Islet precursor cell (in vitro differentiated cells): ENCODE measurements at regions not wholly inside any gene's neighbourhood (a gene's known extent, or its start where the extent isn't known, plus 50 kb on each side); places are given as distances from the start of the nearest gene placed in this dataset.
A peak's percentile ranks its signal among the peaks of the same experiment; 100 is the strongest.
"Not testable (repeated sequence)": the region's sequence is repeated elsewhere in the genome, so short reads cannot be mapped to it uniquely, and the experiment has no call there.

Experiments used
- DNase-seq: peaks from one replicate; pipeline ENCODE4 v3.0.0-alpha.2; 2018

DNA sequence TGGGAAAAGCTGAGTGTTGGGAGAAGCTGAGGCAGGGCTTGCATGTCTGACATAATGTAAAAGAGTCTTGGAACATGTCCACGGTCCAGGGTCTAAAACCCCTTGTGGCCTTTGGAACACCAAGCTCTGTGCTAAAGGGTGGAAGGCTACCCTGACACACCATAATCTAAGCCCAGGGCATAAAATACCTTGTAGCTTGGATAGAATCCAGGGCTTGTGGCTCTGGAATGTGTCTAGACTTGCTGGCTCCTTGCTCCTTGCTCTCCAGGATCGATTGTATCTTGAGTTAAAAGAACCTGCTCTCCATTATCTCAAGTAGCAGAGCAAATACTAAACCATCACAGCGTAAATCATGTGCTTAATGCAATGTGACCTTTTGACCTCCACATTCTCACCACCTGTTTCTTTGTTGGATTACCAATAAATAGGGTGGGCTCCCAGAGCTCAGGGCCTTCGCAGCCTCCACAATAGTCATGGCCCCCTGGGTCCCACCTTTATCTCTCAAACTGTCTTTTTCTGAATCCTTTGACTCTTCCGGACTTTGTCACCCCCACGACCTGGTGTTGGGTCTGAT, 232.6 kb upstream of the CHORDC1 start:
- peak; percentile 67 for DNase-seq

DNA sequence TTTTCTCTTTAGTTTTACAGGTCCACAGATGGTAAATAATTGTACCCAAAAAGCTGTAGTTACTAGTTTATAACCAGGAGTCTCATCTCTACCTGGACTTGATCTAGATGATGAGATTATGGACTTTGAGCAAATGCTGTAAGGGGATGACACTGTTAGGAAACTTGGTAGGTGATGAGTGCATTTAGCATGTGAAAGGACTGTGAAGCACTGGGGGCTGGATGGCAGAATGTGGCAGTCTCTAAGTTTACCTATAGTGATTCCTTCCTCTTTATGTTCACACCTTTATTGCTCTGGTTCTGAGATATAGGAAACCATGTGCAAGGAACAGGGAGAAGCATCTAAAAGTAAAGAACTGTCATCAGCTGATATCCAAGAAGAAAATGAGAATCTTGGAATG, 230.7 kb upstream of the CHORDC1 start:
- no peak for DNase-seq

DNA sequence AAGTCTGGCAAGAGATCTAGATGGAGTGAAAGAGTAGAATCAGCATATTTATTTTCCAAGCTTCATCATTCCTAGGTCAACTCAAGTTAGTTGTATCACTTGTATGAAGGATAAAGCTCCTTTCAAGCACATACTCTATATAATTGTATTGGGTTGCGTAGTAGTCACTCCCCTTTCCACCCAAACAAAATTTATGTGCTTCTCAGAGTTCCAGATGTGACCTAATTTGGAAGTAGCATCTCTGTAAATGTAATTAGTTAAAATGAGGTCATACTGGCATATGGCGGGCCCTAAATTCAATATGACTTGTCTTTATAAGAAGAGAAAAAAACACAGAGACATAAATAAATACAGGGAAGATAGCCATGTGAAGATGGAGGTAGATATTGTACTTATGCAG, 226.8 kb upstream of the CHORDC1 start:
- no peak for DNase-seq

DNA sequence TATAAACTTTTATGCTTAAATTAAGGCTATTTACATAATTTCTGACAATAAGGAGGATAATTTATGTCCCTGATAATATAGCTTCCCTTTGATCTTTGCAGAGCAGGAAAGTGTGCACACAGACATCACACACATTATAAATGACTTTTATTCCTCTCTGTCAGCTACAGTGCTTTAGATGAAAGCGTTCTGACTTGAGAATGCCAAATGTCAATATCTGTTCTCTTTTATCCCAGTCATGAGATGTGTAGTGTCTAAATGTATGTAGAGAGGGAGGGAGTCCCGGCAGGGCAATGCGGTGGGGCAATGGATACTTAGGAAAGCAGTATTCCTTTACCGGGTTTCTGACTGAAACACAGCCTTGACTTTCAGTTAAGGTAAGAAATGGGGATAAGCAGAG, 225.4 kb upstream of the CHORDC1 start:
- no peak for DNase-seq

DNA sequence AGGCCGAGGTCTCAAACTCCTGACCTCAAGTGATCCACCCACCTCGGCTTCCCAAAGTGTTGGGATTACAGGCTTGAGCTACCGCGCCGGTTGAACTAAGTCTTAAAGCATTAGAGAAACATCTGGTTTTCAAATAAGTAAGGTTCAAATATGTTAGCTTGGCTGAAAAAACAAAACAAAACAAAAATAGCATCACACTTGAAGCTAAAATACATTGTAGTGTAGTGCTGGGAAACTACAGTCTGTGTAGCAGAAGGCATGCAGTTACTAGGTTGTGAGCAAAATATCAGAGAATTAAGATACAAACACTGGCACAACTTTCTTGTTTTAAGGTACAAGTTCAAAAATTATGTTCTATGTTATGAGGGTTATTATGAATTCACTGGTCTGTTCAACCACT, 224.8 kb upstream of the CHORDC1 start:
- DNase-seq: no peak

DNA sequence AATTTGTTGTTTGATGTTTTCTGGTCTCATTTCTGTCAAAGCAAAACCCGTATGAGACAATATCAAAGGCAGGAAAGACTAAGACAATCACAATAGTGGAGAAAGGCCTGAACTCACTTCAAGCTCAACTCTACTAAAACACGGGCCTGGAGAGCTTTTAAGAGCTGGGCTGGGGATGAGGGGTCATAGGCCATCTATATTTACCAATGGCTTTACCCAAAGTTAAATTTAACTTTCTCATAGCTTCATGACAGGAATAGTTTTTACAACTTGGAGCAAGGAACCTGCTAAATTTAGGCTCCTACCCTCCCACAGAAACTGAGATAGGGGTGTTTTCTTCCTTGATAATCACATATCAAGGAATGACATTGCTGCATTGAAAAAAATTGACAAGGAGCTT, 223.4 kb upstream of the CHORDC1 start:
- no peak for DNase-seq

DNA sequence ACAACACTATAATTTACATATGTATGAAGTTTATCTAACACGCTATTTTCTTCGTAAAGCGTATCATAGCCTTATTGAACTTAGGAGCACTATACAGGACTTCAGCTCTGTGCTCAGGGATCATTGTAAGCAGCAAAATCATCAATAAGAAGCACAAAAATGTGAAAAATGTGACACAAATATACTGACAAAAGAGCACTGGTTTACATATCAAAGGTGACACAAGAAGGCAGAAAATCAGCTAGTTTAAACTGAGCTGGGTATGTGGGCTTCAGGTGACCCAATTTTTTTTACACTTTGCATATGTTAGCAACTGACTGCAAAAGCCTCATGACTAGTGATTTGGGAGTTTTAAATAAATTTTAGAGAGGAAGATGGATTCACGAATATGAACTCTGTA, 215.2 kb upstream of the CHORDC1 start:
- no peak for DNase-seq

DNA sequence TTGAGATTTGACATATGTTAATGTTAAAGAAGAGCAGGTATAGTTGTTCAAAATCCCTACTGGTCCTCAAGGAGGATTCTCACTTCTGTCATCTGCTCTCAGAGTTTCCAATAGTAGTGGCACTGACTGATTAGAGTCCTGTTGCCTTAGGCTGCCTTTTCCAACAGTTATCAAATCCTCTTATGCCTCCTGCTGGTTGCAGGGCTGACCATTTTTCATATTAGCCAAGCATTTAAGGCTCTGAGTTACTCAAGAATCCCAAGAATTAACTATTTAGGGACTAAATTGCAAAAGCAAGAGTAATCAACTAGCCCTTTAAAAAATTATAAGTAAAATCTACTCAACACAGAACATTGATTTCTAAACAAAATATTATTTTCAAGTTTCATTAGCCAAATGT, 212.0 kb upstream of the CHORDC1 start:
- peak; percentile 56 for DNase-seq

DNA sequence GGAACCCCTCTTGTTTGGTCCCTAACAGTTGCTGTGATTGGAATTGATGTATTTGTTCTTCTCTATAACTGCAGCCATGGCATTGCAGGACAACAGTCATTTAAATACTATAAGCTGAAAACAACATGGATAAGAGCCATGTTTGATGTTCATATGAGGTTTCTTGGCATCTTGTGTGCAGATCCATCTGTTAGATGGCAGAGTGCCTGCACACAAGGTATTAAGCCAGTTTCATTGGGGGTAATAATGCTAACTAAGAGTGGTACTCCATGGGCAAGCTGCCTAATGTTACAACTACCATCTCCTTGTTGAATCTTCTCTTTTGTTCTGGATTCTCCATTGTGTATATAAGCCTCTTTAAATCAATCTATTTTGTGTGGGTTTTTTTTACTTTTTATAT, 206.0 kb upstream of the CHORDC1 start:
- no peak for DNase-seq

DNA sequence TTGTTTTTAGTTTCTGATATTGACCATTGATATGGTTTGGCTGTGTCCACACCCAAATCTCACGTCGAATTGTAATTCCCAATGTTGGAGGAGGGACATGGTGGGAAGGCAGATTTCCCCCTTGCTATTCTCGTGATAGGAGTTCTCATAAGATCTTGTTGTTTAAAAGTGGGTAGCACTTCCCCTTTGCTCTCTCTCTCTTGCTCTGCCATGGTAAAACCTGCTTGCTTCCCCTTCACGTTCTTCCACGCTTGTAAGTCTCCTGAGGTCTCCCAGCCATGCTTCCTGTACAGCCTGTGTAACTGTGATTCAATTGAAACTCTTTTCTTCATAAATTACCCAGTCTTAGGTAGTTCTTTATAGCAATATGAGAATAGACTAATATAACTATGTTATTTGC, 203.6 kb upstream of the CHORDC1 start:
- DNase-seq: no peak

DNA sequence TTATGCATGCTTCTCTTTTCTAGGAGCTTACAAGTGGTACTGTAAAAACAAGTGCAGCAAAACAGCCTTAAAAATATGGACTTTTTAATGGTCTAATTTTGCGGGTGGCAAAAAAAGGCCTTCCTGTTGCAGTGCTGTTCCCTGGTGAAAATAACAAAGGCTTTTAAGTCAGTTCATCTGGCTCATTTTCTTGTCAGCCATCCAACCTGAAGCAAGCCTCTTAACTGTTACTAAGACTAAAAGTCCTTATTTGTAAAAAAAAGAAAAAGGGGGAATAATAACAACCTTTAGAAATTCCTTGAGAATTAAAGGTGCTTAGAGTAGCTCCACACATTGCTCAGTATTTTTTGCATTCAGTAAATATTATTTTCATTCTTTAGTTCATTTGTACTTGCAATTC, 200.5 kb upstream of the CHORDC1 start:
- DNase-seq: no peak

DNA sequence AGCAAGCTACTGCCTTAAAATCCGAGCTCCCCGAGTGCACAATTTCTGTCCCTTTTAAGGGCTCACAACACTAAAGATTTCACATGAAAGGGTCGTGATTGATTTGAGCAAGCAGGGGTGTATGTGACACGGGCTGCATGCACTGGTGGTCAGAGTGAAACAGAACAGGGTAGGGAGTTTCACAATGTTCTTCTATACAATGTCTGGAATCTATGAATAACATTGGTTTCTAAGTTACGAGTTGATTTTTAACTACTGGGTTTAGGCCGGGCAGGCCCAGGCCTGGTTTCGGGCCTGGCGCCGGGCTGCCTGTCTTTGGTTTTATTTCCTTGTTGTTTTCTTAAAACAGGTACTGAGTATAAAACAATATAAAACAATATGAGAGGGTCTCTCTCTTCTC, 199.9 kb upstream of the CHORDC1 start:
- not testable (repeated sequence) for DNase-seq

DNA sequence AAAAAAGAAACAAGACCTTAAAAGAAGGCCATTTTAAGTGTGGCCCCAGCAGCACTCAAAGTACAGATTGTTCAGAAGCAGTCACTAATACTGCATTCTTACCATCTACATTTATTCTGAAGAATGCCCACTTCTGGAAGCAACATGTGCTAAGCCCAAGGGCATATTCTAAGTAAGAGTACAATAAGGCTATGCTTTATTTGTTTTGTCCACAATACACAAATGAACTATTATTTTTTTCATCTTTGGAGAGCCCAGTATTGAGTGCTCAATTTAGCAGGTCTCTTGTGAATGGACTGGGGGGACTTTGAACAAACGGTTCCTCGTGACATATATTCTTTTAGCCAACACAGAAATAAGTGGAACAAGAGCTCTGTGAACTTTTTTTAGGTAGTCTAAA, 191.4 kb upstream of the CHORDC1 start:
- DNase-seq: no peak

DNA sequence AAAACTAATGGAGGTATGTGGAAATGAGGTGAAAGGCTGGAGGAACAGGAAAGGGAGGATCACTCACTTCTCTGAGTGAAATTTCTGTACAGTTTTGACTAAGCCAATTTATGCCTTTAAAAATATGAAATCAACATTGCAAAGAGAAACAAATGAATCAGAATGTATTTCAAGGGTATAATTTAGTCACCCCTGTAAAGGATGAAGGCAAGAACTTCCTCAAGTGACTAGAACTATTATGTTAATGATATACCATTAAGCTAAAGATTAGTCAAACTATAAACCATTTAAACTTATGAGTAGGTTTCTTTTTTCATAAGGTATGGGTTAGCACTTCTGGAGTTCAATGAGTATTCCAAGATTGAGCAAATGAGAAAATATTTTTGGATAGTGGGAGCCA, 184.5 kb upstream of the CHORDC1 start:
- DNase-seq: no peak

DNA sequence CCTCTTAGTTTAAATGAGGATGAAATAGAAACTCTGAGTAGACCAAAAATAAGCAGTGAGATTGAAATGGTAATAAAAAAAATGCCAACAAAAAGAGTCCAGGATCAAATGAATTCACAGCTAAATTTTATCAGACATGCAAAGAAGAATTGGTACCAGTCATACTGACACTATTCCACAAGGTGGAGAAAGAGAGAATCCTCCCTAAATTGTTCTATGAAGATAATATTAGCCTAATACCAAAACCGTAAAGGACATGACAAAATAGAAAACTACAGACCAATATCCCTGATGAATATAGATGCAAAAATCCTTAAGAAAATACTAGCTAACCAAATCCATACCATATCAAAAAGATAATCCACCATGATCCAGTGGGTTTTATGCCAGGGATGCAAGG, 169.8 kb upstream of the CHORDC1 start:
- DNase-seq: no peak

DNA sequence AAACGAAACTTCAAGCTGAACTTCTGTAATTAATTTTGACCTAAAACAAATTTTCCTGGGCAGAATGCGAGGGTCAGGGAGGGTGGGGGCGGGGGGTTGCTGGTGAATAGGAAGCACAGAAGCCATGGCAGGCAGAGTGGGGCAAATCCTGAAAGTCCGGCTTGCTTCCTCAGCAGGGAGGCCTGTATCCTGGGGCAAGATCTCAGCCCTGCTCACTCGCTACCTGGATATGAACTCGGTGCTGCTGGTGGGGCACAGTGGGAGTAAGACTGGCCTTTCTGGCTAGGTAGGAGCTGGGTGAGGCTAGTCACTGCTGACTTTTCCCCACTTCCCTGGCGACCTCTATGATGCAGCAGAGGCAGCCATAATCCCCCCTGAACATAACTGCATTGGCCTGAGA, 168.9 kb upstream of the CHORDC1 start:
- no peak for DNase-seq

DNA sequence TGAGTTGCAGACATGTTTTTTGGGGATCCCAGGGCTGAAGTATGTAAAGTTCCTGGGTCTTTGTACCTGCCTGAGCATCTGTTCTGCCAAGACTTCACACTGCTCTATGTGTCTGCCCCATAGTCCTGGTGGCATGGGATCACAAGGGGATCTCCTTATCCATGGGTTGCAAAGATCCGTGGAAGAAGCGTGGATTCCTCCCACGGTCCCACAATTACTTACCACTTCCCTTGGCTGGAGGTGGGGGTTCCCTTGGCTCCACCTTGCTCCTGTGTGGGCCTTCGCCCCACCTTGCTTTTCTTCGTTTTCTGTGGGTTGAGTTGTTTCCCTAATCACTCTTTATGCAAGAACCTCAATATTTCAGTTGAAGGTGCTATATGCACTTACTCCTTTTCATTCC, 157.4 kb upstream of the CHORDC1 start:
- no peak for DNase-seq

DNA sequence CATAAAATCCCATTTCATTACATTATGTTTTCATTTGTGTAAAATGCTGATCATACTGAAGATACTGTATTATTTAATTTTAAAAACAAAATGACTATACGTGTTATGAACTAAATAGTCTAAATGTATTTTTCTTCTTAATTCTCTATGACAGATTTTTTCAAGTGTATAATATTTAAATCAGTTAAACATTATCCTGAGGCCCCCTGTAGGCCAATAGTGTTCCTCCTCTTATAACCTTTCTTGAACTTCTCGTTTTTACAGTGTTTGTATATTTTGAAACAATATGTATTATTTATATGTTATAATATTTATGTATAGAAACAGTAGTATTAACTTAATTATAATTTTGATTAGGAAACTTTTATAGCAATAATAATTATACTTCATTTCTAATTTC, 151.1 kb upstream of the CHORDC1 start:
- no peak for DNase-seq

DNA sequence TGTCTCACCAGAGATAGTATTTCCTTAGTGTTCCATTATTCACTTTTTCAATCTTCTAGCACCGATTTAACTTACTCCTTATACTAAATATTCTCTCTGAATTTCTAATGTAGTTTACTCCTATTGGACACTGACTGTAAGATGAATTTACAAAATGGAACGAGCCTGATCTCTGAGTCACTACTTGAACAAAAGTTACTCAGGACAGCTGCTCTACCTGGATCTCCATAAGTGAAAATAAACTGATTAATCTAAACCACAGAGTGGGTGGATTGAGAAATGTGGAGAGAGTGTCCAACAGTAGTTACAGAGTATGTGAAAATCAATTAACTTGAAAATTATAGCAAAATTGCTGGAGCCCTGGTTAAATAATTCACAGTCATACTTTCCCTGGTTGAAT, 141.7 kb upstream of the CHORDC1 start:
- no peak for DNase-seq

DNA sequence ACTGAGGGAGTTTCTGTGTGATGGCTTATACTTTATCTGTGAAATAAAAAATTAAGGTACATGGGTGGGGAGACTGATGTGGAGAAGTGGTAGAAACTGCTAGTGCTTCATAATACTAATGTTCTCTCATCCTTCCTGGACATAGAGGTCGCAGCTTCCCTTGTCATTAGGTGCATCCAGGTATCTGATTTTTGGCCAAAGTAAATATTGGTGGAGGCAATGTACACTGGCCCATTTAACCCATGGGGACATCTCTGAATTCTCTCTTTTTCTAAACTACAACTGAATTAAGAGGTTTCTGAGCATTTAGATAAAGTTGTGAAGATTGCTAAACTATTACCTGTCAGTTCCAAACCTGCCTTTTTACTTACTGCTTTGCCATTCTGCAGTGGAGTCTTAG, 140.9 kb upstream of the CHORDC1 start:
- DNase-seq: no peak

DNA sequence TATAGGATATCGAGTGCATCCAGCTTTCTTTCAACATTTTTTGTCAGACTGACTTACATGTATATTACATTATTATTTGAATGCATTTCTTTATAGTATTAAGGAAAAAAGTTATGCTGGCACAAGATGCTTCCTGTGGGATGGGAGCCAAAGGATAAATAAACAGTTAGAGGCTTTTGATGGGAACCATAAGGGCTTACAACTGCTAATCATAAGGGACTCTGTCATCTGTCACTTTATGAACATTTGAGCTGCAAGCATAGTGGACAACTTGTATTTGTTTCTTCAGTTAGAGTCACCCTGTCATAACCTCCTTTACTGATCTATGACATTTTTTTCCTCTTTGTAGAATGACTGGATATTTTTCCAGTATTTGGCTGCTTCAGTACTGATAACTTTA, 132.4 kb upstream of the CHORDC1 start:
- no peak for DNase-seq

DNA sequence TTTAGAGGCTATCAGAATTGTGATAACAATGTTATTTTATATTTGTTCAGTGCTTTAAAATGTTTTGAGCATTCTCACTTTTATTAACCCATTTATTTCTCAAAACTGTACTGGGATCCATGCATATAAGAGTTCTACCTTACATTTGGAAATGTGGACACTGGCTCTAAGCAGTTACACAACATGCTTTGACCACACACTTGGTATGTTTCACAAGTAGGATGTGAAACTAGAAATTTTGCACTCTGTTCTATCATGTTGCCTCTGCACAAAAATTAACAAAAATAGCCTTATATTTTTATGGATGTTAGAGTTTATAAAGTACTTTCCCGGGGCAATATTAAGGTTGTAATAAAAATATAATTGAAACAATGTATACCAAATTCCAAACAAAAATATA, 126.9 kb upstream of the CHORDC1 start:
- no peak for DNase-seq

DNA sequence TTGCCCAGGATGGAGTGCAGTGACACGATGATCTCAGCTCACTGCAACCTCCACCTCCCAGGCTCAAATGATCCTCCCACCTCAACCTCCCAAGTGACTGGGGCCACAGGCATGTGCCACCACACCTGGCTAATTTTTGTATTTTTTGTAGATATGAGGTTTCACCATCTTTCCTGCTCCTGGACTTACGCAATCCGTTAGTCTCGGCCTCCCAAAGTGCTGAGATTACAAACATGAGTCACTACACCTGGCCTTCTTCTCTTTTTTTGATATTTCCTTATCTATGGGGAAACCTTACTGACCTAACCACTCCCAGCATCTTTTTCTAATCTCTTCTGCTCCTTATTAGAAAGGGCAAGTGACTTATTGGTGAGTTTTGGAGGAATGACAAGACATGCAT, 121.7 kb upstream of the CHORDC1 start:
- DNase-seq: no peak

DNA sequence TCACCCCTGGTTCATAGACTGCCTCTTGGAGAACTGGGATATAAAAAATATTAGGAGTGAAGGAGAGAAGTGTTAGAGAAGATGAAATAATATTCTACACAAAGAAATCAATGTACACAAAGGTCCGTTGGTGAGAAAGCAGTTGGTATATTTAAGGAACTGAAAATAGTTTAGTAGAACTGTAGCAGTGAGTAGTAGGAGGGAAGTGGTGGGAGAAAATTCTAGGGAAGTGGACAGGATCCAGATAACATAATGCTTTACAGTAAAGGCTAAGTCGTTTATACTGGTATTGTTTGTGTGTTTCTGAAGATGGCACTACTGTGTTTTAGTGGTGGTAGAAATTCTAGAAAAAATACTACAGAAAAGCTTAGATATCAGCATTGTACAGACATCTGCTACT, 120.8 kb upstream of the CHORDC1 start:
- no peak for DNase-seq

DNA sequence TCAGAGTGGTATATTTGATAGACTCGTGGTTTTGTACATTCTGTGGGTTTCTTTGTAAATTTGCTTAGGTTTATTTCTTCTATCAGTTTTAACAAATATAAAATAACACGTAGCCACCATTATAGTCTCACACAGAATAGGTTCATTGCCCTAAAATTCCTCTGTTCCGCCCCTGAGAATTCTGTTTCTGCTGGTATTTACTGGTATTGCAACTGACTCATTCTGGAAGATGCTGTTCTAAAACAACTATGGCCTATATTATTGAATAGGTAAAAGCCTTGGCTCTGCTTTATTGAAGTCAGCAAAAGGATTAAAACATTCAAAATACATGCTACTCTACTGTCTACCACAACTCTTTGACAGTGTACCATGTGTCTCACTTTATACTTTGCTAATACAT, 119.1 kb upstream of the CHORDC1 start:
- no peak for DNase-seq

DNA sequence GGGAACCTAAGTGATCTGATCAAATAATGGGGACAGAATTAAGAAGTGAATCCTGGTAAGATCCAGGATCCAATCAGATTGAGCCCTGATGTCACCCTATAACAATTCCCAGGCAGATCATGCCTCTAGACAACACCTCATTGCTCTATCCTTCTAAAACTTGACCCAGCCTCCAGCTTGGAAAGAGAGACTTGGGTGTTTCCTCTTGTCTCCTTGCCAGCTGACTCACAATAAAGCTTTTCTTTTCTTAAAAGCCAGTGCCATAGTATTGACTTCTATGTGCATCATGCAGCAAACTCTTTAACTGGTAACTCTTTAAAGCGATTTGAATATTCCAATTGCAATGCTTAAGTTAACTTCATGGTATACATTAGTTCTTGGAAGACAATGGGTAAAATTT, 109.6 kb upstream of the CHORDC1 start:
- DNase-seq: no peak
